Upper lobe of left lung (tissue), 4 donors: ENCODE measurements at regions not wholly inside any gene's neighbourhood (a gene's known extent, or its start where the extent isn't known, plus 50 kb on each side); places are given as distances from the start of the nearest gene placed in this dataset.

Source experiments
- CTCF ChIP-seq, 6 experiments: fragments of 450-650 bp in 4 of 6; fragments of 200-600 bp in 2 of 6; sonication (generic) in 2 of 6; IDR thresholded peaks; one replicate each; pipeline ENCODE4 v1.5.1; 2016 to 2019; ENCODE audit warnings: antibody characterized with exemption in 6 of 6
- POLR2AphosphoS5 ChIP-seq, 2 donors: sonication (generic); formaldehyde crosslinking; IDR thresholded peaks; one replicate each; pipeline ENCODE4 v1.5.1; 2017; ENCODE audit warnings: antibody characterized with exemption in 2 of 2

- TF ChIP-seq POLR2AphosphoS5 (IDR thresholded peaks at IDR 0.05) (no peak), CTCF (IDR thresholded peaks at IDR 0.05) (no peak)
These were observed 410.3 kb upstream of the RGMB start for GRCh38 chr5:98363157-98363556.
